Ureter (tissue), 1 donor: ENCODE measurements at regions not wholly inside any gene's neighbourhood (a gene's known extent, or its start where the extent isn't known, plus 50 kb on each side); places are given as distances from the start of the nearest gene placed in this dataset.
"Not testable (repeated sequence)": the region's sequence is repeated elsewhere in the genome, so short reads cannot be mapped to it uniquely, and the experiment has no call there.

Experiments used
- DNase-seq: peaks from one replicate; pipeline ENCODE4 v3.0.0-alpha.2; 2020; ENCODE audit warnings: low spot score
- donor health status: DM: yes; HTN: yes; CAD: no.

DNA sequence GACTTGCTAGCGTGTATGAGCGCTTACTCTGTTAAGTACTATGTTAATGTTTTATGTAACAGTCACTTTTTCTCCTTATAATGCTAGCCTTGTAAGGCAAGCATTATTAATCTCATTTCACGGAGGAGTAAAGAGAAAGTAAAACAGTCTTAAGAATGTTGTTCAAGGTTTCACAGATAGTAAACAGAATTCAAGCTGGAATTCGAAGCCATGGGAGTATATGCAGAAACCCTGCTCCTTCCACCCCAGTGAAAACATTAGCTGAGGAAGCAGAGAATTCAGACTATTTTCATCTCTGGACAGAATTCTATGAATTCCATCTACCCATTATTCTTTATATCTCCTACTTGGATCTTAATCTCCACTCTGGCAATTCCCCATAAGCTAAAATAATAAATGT is 1028.3 kb upstream of the WWC1 start:
- DNase-seq = no peak

DNA sequence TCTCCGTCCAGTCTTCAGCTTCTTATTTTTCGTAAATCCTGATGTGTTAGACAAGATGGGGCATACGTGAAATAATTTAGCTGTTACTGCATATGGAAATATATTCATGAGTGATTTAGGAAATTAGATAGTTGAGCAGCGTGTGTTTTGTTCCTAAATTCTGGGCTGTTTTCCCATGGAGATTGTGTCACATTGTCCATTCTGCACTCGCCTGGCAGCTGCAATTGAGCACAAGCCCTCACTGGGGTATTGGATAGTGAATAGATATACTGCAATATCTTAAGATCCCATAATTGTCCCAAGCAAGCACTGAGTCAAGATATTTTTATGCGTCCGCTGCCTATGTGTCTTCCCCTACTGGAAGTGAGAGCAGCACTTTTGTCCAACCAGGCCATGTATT is 1027.1 kb upstream of the WWC1 start:
- DNase-seq = no peak

DNA sequence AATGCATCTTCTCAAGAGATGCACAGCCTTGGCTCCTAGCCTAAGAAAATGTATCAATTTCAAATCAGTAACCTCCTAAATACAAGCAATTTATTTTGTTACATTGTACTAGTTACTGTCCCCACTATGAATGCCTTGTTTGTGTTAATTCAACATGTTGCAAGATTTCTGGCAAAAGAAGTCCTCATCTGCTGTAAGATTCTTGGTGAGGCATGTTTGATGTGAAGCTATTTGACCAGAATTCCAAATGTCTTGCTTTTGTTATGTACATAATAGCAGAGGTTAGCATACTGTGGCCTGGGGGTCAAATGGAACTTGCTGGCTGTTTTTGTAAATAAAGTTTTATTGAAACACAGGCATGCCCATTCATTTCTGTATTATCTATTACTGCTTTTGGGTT is 1023.1 kb upstream of the WWC1 start:
- DNase-seq = no peak

DNA sequence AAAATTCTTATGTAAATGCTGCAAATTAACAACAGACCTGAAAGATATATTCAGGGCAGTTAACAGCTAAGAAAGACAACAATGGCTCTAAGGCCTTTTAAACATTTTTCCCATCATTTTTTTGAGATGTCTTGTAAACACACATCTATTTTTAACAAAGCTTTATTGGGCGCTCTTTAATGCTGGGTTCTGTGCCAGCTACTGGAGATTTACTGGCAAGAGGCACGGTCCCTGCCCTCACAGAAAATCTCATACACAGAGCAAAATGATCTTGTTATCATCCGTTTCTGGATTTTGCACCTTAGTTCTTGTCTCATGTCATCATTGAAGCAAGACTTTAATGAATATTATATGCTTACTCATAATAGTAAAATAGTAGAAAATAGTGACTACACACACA is 1022.3 kb upstream of the WWC1 start:
- no peak for DNase-seq

DNA sequence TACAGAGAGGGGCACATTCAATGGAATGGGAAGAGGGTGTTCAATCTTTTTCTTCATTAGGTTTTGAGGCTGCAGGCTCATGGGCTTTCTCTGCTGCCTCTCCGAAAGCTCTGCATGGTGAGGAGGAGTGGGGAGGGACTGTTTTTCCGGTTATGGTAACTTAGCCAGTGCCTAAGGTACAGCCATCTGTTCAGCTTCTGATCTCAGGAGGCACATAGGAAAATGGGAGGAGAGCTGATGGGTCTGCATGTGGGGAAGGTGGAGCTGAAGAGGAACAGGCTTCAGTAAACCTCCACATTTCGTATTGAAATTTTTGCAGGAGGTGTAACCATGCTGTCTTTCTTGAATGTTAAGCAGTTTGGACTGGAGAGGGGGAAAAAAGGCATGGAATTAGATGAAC is 1020.4 kb upstream of the WWC1 start:
- no peak for DNase-seq

DNA sequence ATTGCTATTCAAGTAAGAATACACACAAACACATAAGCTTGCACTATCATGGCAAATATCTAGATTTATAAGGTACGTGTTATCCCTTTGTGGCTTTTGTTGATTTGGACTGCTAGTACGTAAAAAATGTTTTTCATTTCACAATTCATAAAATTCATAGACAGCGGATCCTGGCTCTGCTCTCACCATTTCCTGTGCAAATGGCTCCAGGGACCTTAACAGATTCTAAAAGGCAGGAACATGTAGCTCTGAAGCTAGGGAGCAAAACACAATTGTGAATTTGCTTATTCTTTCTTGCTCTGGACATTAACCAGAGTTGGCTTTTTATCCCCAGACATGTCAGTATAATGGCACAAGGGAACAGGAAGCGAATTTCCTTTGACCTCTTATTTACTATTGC is 1019.9 kb upstream of the WWC1 start:
- no peak for DNase-seq

DNA sequence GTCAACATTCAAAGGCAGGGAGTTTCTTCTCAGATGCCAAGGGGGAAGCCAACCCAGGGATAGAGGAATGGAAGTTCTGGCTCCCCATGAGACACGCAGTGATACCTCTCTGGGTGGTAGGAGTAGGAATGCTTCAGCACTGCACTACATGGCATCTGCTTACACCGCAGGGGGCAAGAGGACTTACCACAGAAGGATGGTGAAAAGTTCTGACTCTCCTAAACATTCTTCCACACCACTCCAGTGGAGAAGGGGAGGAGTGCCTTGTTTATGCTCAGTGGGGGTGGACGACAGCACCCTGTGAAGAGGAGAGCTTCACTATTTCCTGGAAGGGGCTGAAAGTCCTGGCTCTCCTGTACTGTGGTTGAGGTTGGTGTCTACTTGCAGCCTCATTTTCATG is 1011.3 kb upstream of the WWC1 start:
- DNase-seq = no peak

DNA sequence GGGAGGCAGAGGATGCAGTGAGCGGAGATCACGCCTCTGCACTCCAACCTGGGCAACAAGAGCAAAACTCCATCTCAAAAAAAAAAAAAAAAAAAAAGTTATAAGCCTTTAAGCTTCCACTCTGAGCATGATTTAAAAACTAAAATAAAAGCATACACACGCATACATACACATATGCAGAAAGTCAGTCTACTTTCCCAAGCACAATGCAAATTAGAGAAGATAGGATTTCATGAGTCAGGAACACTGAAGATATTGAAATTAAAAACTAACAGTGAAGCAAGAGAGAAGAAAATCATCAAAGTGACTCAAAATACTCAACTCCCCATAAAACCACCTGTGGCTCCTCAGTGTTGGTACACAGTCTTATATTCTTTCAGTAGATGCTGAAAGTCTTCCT is 1009.5 kb upstream of the WWC1 start:
- no peak for DNase-seq

DNA sequence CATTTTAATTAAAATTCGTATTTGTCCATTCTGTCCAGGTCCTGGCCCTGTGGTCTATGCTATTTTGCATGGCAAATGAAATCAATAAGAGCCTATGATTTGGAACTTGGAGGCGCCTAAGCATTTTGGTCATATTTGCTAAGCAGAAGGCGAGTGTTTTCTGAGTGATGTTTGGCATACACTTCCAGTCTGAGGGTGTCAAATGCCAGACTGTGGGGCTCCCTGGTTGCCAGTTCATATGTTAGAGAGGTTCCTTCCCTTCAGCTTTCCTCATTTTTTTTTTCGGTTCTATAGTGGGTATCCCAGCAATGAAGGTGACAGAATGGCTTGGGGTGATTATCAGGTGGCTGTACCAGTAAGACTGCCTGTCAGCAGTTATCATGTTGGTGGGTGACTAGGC is 1007.8 kb upstream of the WWC1 start:
- DNase-seq = no peak

DNA sequence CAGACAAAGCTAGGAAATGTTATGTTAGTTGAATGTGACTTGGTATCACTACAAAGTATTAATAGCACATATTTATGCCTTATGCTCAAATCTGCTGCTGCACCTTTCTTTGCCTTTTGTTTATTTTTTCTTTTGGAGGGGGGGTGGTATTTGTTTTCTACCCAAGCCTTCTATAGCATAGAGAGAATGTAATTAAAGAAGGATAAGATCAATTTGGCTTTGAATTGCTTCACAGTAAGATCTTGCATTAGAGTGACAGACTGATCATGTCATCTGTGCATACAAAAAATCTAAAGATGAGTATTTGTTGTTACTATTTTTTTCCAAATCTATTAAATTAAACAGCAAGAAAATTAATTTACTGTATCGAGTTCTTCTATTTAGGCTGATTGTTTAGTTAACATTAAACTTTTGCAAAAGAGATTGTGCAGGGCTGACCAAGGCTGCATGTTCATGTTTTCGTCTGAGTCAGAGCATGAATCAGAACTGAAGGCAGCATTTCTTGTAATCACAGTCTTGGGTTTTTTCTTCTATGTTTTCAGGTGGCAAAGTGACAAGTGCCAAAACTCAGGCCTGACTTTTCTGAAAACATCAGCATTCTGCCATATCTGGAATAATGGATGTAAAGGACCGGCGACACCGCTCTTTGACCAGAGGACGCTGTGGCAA is 1007.1 kb upstream of the WWC1 start:
- DNase-seq = no peak

DNA sequence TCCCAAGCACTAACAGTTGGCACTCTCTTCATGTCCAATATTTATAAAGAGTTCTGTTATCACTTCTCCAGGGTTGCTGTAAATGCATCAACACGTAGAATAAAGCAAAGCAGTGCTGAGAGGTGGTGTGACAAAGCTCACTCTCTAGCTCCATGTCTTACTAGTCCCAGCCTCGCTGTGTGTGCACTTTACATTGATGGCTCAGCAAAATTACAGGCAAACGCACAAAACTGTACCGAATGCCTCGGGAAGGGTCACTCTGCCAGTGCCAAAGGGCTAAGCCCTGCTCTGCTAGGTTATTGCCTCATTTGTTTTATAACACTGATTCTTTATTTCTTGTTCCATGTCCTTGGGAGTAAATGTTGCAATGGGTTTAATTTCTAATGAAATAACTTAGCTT is 1005.9 kb upstream of the WWC1 start:
- DNase-seq = no peak

DNA sequence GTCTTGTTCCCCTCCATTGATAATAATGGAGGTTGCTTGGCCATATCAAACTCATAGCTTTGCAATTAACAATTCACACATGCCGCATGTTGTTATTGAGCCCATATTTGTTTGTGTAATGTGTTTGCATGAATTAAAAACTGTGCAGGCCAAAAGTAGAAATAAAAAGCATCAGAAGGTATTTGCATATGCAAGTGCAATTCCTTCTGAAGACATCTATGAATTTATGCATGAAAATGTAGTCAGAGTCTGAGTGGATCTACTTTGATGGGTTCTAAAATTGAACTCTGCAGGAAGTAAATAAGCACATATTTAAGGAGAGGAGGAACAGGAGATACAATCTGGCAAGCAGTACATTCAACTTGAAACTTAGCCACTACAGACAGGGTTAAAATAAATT is 1004.6 kb upstream of the WWC1 start:
- DNase-seq = no peak

DNA sequence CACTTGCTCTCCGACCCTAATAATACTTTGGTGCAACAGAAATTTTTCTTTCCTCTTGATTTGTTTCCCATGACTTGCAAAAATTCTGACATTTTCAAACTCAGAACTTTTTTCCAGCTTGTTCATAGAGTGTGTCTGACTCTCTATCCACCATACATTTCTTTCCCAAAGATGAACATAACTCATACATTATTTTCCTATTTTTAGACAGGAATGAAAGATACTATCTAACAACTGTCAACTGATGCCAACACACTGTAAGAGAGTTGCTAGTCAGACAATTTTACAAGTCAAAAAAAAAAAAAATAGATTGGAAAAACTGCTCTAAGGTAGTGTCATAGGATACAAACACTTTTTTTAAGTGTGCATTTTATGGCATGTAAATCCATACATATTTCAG is 1001.0 kb upstream of the WWC1 start:
- no peak for DNase-seq

DNA sequence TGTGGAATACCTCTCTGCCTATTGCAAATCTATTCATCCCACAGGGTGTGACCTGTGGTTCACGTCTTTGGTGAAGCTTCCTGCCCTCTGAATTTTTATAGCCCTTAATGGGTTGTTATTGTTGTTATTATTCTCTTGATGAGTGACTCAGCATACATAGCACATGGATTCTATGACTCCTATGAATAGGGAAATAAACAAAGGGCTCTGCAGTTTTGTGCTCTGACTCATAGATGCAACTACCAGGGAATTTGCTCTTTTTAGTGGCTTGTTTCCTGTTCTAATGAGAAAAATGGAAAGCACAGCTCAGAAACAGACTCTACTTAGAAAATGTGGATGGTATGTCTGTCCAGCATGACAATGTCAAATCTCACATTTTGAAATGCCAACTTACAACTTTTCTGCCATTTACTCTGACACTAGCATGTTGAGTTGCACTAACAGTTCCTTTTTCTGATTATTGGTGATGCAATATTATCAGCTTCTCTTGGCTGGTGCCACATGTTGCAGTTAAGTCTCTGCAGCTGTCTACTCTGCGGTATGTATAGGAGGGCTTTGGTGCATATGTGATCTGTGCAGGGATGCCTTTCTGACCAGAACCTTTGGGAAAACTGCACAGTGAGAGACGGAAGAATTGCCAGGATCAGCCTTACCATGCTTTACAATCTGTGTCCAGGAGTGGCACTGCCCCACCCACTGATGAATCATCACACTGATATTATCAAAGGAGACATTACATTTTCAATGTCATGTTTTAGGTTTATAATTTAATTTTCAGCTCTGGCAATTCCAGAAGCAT is 996.4 kb upstream of the WWC1 start:
- DNase-seq = no peak

DNA sequence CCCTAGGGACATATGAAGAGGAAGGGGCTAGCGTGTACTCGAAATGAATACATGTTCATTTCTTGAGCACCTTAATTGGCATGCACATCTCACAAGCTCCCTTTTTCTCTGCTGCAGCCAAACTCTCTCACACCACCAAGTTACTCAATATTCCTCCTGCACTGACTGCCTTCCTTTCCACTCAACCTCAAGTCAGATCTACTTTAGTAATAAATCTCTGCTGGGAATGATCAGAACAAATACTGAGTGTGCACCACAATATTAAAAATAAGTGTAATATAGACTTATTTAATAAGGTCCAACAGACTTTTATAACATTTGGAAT is 995.8 kb upstream of the WWC1 start:
- DNase-seq = no peak

DNA sequence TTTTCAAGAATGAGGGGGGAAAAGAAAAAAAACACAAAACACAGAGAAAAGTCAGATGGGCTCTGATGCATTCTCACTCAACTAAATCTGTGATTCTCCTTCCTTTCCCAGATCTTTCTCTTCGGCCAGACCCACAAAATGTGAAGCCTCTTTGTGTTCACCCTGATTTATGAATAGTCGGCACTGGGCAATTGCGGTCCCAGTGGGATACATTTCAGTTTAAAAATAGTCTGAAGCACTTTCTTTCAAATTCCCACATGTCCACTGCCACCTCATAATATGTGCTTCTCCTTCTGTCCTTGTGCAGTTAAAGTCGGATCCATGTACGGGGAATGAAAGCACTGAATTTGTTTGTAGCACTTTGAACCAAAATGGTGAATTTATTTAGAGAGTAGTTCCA is 995.4 kb upstream of the WWC1 start:
- no peak for DNase-seq

DNA sequence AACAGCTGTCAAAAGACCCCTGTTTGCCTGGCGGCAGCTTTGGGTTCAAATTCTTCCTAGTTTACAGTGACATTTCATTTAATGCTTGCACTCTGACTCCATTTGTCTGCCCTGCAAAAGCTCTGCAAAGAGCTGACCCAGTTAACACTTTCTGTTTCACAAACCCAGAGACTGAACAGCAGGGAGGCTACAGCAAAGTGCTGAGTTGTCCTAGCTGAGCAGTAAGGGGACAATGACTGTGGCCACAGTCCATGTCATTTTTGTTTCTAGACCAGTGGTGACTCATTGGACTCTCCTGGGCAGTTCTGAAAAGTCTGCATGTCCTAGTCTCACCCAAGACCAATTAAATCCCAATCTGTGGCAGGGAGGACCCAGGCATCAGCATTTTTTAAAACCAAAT is 994.8 kb upstream of the WWC1 start:
- no peak for DNase-seq

DNA sequence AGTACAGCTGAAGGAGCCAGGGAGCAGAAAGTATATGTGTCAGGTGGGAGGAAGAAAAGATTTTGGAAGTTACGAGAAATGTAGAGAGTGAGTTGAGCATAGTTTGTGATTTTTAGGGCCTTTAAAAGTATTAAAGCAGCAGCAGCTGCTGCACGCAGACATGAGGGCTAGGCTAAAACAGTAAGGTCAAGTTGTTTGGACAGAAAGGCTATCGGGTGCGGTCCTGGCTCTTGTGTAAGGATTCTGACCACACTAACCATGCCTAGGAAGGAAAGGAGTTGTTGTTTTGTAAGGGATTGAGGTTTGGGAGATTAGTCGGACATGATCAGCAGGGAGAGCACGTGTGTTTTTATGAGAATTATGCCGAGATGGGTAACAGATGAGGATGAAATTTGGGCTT is 991.6 kb upstream of the WWC1 start:
- not testable (repeated sequence) for DNase-seq

DNA sequence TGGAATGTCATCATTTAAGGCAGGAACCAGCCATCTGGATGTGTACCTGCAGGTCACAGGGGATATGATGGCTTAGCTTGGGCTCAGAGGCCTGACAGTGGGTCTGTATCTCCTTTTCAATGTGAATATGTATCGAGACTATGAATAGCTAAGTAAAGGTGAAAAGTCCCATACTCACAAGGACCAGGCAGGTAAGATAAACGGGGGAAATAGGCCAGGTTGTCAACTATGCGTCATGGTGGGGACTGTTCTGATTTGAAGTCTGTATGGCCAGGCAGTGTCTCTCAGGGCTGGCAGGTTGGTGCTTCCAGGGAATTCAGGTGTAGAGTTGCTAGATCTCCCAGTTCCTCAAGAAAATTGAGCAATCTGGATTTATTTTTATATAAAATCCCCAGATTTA is 987.9 kb upstream of the WWC1 start:
- no peak for DNase-seq

DNA sequence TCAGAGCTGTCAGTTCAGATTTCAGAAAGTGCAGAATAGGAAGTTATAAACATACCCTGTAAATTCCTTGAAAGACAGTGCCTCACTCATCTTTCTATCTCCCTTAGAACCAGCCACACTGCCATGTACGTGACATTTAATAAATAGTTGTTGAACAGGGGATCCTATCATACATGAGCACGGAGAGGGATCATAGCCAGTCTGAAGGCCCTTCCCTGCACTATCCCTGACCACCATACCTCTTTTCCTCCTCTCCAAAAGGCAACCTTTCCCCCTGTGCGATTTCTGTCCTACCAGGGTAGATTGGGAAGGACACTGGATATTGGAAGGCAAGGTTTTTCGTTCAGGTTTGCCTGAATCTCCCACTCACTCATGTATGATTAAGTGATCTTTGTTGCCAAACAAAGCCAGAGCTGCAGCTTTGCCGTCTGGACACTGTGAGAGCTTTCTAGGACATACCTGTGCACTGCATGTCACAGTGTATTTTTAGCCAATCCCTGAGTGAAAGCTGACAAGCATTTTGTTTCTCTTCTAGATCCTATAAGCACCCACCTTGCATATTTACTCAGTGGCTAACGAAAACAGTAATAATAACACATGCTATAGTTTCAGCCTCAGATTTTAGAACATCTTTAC is 986.5 kb upstream of the WWC1 start:
- no peak for DNase-seq

DNA sequence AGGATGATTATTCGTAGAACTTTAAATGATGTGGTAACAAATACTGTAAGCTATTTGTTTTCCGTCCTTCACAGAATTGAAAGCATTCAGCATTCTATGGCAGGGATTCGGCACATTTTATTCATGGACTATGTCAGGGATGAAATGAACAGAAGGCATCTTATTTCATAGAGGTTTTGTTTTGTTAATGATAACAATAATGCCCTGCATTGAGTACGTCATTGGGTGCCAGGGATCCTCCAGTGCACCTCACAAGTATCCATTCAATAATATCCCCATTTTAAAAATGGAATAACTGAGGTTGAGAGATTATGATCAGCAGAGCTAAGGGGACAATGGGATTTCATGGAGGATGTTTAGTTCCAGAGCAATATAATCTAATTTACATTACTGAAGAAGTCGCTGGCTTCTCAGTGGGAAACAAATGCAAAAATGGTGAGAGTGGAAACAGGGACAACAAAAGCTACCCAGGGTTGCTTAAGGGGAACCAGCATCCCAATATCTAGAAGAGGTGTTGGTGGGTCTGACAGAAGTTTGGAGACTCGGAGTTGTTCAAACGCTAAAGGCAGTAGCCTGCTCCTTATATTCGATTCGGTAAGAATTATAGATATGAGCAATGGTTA is 985.7 kb upstream of the WWC1 start:
- DNase-seq = no peak

DNA sequence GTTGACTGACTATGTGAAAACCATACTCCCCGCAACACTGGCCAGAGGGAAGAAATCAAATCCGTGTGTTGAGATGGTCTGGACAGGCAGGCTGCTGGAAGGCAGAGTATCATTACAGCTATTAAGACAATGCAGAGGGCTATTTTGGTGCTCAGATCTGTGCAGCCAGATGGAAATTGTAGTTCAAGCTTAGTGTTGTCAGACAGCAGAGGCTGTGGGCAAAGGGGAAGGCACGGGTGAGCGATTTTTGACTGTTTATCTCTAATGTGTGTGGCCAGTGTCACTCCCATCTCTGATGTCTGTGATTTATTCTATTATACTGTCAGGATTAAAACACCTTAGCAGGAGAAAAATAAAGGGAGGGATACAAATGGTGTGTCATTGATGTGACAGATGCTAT is 984.4 kb upstream of the WWC1 start:
- DNase-seq = no peak

DNA sequence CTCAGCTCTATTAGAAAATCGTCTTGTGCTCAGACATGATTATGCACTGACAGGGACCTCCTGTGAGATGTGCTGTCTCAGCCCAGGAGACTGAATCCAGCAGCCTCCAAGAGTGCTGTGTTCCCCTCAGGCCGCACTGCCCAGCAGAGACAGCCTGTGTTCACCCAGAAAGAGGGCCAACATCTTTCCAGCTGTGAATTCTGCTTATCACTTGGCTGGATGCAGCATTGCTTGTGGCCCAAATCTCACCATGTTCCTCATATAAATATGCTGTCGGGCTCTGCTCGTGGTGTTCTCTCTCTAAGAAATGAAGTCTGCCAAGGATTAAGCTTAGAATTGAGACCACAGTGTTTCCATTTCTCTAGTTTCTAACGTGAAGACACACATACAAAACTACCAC is 983.0 kb upstream of the WWC1 start:
- DNase-seq = no peak
